ENCODE measurements at regions not wholly inside any gene's neighbourhood (a gene's known extent, or its start where the extent isn't known, plus 50 kb on each side); places are given as distances from the start of the nearest gene placed in this dataset.

- DNase-seq (no peak), ATAC-seq (no peak)
- Histone ChIP-seq H3K9me3 (ENCODE audit: control insufficient read depth, low read length) (no peaks in the 10 kb centered on the region), H3K4me3 (ENCODE audit: low read length) (no peak overlapping the region), H3K27me3 (ENCODE audit: control insufficient read depth, insufficient read depth) (no peaks in the 10 kb centered on the region), H3K4me1 (ENCODE audit: control insufficient read depth, insufficient read depth, low read length) (no peaks in the 10 kb centered on the region), H3K27ac (ENCODE audit: low read length) (no peak overlapping the region)
- 85% methylated on average over 3 of the region's 3 CpGs for WGBS
- intact Hi-C loops (cut with DNase I), result no loop called here
These were observed 1135.9 kb downstream of the CNTNAP5 start for GRCh38 chr2:125160947-125161346.

GRCh38 chr2:125167152-125167551 is 1142.1 kb downstream of the CNTNAP5 start:
- ATAC-seq, result no peak
- WGBS, result 54% methylated on average over 2 of the region's 2 CpGs
- Histone ChIP-seq H3K4me3 (ENCODE audit: low read length) (no peak overlapping the region), H3K27me3 (ENCODE audit: control insufficient read depth, insufficient read depth) (no peaks in the 10 kb centered on the region), H3K27ac (ENCODE audit: low read length) (no peak overlapping the region), H3K4me1 (ENCODE audit: control insufficient read depth, insufficient read depth, low read length) (no peaks in the 10 kb centered on the region), H3K9me3 (ENCODE audit: control insufficient read depth, low read length) (no peaks in the 10 kb centered on the region)
- intact Hi-C loops (cut with DNase I), result no loop called here
- DNase-seq, result no peak

- no peaks in the 10 kb centered on the region for H3K27me3 ChIP-seq (ENCODE audit: control insufficient read depth, insufficient read depth)
- H3K4me3 ChIP-seq (ENCODE audit: low read length), result no peak overlapping the region
- ATAC-seq (no peak), DNase-seq (no peak)
- intact Hi-C loops (cut with DNase I), result no loop called here
- no peaks in the 10 kb centered on the region for H3K4me1 ChIP-seq (ENCODE audit: control insufficient read depth, insufficient read depth, low read length)
- H3K9me3 ChIP-seq (ENCODE audit: control insufficient read depth, low read length), result no peaks in the 10 kb centered on the region
- H3K27ac ChIP-seq (ENCODE audit: low read length), result no peak overlapping the region
These were observed 1142.7 kb downstream of the CNTNAP5 start for GRCh38 chr2:125167820-125168219.

GRCh38 chr2:125168442-125168841 is 1143.4 kb downstream of the CNTNAP5 start:
- WGBS, result 63% methylated on average over 2 of the region's 2 CpGs
- intact Hi-C loops (cut with DNase I), result no loop called here
- no peaks in the 10 kb centered on the region for H3K4me1 ChIP-seq (ENCODE audit: control insufficient read depth, insufficient read depth, low read length)
- ATAC-seq, result no peak
- no peaks in the 10 kb centered on the region for H3K9me3 ChIP-seq (ENCODE audit: control insufficient read depth, low read length)
- no peak overlapping the region for H3K27ac ChIP-seq (ENCODE audit: low read length)
- DNase-seq, result no peak
- H3K27me3 ChIP-seq (ENCODE audit: control insufficient read depth, insufficient read depth), result no peaks in the 10 kb centered on the region
- H3K4me3 ChIP-seq (ENCODE audit: low read length), result no peak overlapping the region

- Histone ChIP-seq H3K4me3 (ENCODE audit: low read length) (no peak overlapping the region), H3K4me1 (ENCODE audit: control insufficient read depth, insufficient read depth, low read length) (no peaks in the 10 kb centered on the region), H3K9me3 (ENCODE audit: control insufficient read depth, low read length) (no peaks in the 10 kb centered on the region), H3K27ac (ENCODE audit: low read length) (no peak overlapping the region), H3K27me3 (ENCODE audit: control insufficient read depth, insufficient read depth) (no peaks in the 10 kb centered on the region)
- DNase-seq, result no peak
- intact Hi-C loops (cut with DNase I), result no loop called here
- 59% methylated on average over 6 of the region's 6 CpGs for WGBS
- ATAC-seq, result no peak
These were observed 1144.1 kb downstream of the CNTNAP5 start for GRCh38 chr2:125169022-125169763.

- intact Hi-C loops (cut with DNase I), result no loop called here
- WGBS, result 90% methylated on average over 3 of the region's 3 CpGs
- no peak for DNase-seq
- Histone ChIP-seq H3K4me3 (ENCODE audit: low read length) (no peak overlapping the region), H3K4me1 (ENCODE audit: control insufficient read depth, insufficient read depth, low read length) (no peaks in the 10 kb centered on the region), H3K27me3 (ENCODE audit: control insufficient read depth, insufficient read depth) (no peaks in the 10 kb centered on the region), H3K27ac (ENCODE audit: low read length) (no peak overlapping the region), H3K9me3 (ENCODE audit: control insufficient read depth, low read length) (no peaks in the 10 kb centered on the region)
- ATAC-seq, result no peak
These were observed 1144.7 kb downstream of the CNTNAP5 start for GRCh38 chr2:125169764-125170146.

GRCh38 chr2:125172181-125172580 is 1147.1 kb downstream of the CNTNAP5 start:
- DNase-seq, result no peak
- 76% methylated on average over 1 of the region's 1 CpG for WGBS
- intact Hi-C loops (cut with DNase I), result no loop called here
- Histone ChIP-seq H3K9me3 (ENCODE audit: control insufficient read depth, low read length) (no peaks in the 10 kb centered on the region), H3K4me1 (ENCODE audit: control insufficient read depth, insufficient read depth, low read length) (no peaks in the 10 kb centered on the region), H3K4me3 (ENCODE audit: low read length) (no peak overlapping the region), H3K27ac (ENCODE audit: low read length) (no peak overlapping the region), H3K27me3 (ENCODE audit: control insufficient read depth, insufficient read depth) (no peaks in the 10 kb centered on the region)
- ATAC-seq, result no peak

GRCh38 chr2:125175415-125175814 is 1150.3 kb downstream of the CNTNAP5 start:
- ATAC-seq, result no peak
- DNase-seq, result no peak
- Histone ChIP-seq H3K4me3 (ENCODE audit: low read length) (no peak overlapping the region), H3K4me1 (ENCODE audit: control insufficient read depth, insufficient read depth, low read length) (no peaks in the 10 kb centered on the region), H3K27ac (ENCODE audit: low read length) (no peak overlapping the region), H3K27me3 (ENCODE audit: control insufficient read depth, insufficient read depth) (no peaks in the 10 kb centered on the region), H3K9me3 (ENCODE audit: control insufficient read depth, low read length) (no peaks in the 10 kb centered on the region)
- intact Hi-C loops (cut with DNase I), result no loop called here
- WGBS, result 74% methylated on average over 1 of the region's 1 CpG

GRCh38 chr2:125185691-125186270 is 1160.7 kb downstream of the CNTNAP5 start:
- intact Hi-C loops (cut with DNase I), result no loop called here
- ATAC-seq, result no peak
- H3K9me3 ChIP-seq (ENCODE audit: control insufficient read depth, low read length), result no peaks in the 10 kb centered on the region
- 66% methylated on average over 5 of the region's 5 CpGs for WGBS
- no peak overlapping the region for H3K27ac ChIP-seq (ENCODE audit: low read length)
- H3K27me3 ChIP-seq (ENCODE audit: control insufficient read depth, insufficient read depth), result no peaks in the 10 kb centered on the region
- no peaks in the 10 kb centered on the region for H3K4me1 ChIP-seq (ENCODE audit: control insufficient read depth, insufficient read depth, low read length)
- no peak for DNase-seq
- no peak overlapping the region for H3K4me3 ChIP-seq (ENCODE audit: low read length)

GRCh38 chr2:125207431-125207830 is 1182.3 kb downstream of the CNTNAP5 start:
- Histone ChIP-seq H3K27ac (ENCODE audit: low read length) (no peak overlapping the region), H3K27me3 (ENCODE audit: control insufficient read depth, insufficient read depth) (no peaks in the 10 kb centered on the region), H3K4me1 (ENCODE audit: control insufficient read depth, insufficient read depth, low read length) (no peaks in the 10 kb centered on the region), H3K9me3 (ENCODE audit: control insufficient read depth, low read length) (no peaks in the 10 kb centered on the region), H3K4me3 (ENCODE audit: low read length) (no peak overlapping the region)
- DNase-seq (no peak), ATAC-seq (no peak)
- intact Hi-C loops (cut with DNase I), result no loop called here
- 83% methylated on average over 3 of the region's 3 CpGs for WGBS

GRCh38 chr2:125216321-125216720 is 1191.2 kb downstream of the CNTNAP5 start:
- no peaks in the 10 kb centered on the region for H3K9me3 ChIP-seq (ENCODE audit: control insufficient read depth, low read length)
- no peak for ATAC-seq
- intact Hi-C loops (cut with DNase I), result no loop called here

GRCh38 chr2:125224188-125224587 is 1199.1 kb downstream of the CNTNAP5 start:
- no peak for ATAC-seq
- peak in 2 of 3 donors; percentile 3 to 20 for DNase-seq
- intact Hi-C loops (cut with DNase I), result no loop called here
- no peaks in the 10 kb centered on the region for H3K4me1 ChIP-seq (ENCODE audit: control insufficient read depth, insufficient read depth, low read length)
- no peaks in the 10 kb centered on the region for H3K27me3 ChIP-seq (ENCODE audit: control insufficient read depth, insufficient read depth)
- H3K4me3 ChIP-seq (ENCODE audit: low read length), result no peak overlapping the region
- WGBS, result 82% methylated on average over 6 of the region's 6 CpGs
- H3K27ac ChIP-seq (ENCODE audit: low read length), result no peak overlapping the region
- no peaks in the 10 kb centered on the region for H3K9me3 ChIP-seq (ENCODE audit: control insufficient read depth, low read length)

More at GRCh38 chr2:125216321-125216720, 1191.2 kb downstream of the CNTNAP5 start:
- H3K27ac ChIP-seq (ENCODE audit: low read length), result no peak overlapping the region
- DNase-seq, result no peak
- no peaks in the 10 kb centered on the region for H3K27me3 ChIP-seq (ENCODE audit: control insufficient read depth, insufficient read depth)
- no peaks in the 10 kb centered on the region for H3K4me1 ChIP-seq (ENCODE audit: control insufficient read depth, insufficient read depth, low read length)
- no peak overlapping the region for H3K4me3 ChIP-seq (ENCODE audit: low read length)
